Peyer's patch (tissue), 4 donors: ENCODE measurements at regions not wholly inside any gene's neighbourhood (a gene's known extent, or its start where the extent isn't known, plus 50 kb on each side); places are given as distances from the start of the nearest gene placed in this dataset.

ENCODE experiments used
- DNase-seq, 3 donors: peaks; one replicate each; pipeline ENCODE4 v3.0.0-alpha.2; 2017 to 2019
- H3K27ac ChIP-seq, 4 donors: fragments of 200-600 bp; sonication (generic); one replicate each; pipeline ENCODE4 v1.5.1; 2016 to 2019
- H3K27me3 ChIP-seq, 2 donors: fragments of 200-600 bp; sonication (generic); one replicate each; pipeline ENCODE4 v1.5.1; 2019
- H3K36me3 ChIP-seq, 3 donors: fragments of 200-600 bp; sonication (generic); one replicate each; pipeline ENCODE4 v1.5.1; 2016 to 2019
- H3K4me1 ChIP-seq, 4 donors: fragments of 200-600 bp; sonication (generic); one replicate each; pipeline ENCODE4 v1.5.1; 2016 to 2019
- H3K4me3 ChIP-seq, 4 donors: fragments of 200-600 bp; sonication (generic); 1 replicate in 3 of 4; 2 replicates in 1 of 4; pipeline ENCODE4 v1.5.1; 2016 to 2019; ENCODE audit warnings: mild to moderate bottlenecking in 1 of 4
- H3K9me3 ChIP-seq, 4 donors: fragments of 200-600 bp; sonication (generic); one replicate each; pipeline ENCODE4 v1.5.1; 2016 to 2019; ENCODE audit warnings: mild to moderate bottlenecking in 1 of 4
- CTCF ChIP-seq, 6 experiments: fragments of 450-650 bp in 4 of 6; fragments of 200-600 bp in 2 of 6; sonication (generic) in 1 of 6; IDR thresholded peaks; one replicate each; pipeline ENCODE4 v1.5.1; 2017 to 2019; ENCODE audit warnings: antibody characterized with exemption in 6 of 6, mild to moderate bottlenecking in 3 of 6, moderate library complexity in 1 of 6
- POLR2A ChIP-seq, 2 donors: fragments of 450-650 bp; IDR thresholded peaks; one replicate each; pipeline ENCODE4 v1.5.1; 2017; ENCODE audit warnings: antibody characterized with exemption in 2 of 2, mild to moderate bottlenecking in 2 of 2, moderate library complexity in 2 of 2

DNA sequence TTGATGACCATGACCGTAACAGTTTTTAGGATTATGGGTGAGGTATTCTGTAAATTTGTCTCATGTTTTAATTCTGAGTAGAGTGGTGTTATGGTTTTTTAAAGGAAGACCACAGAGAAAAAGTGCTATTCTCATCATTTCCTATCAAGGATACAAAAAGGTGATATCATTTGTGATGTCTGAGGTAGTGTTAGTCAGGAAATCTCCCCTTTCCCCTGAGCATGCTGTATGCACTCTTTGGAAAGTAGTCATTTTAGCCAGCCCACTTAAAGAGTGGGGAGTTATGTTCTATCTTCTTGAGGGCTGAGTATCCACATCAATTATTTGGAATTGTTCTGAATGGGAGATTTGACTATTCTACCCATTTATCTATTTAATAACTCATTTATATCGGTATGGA, 414.2 kb upstream of the SLC14A2 start:
- DNase-seq: no peak

GRCh38 chr18:45201489-45201888, 413.8 kb upstream of the SLC14A2 start:
- no peaks in the 10 kb centered on the region for H3K4me1 ChIP-seq

More for the DNA sequence above, 414.2 kb upstream of the SLC14A2 start:
- no peaks in the 10 kb centered on the region for H3K9me3 ChIP-seq
- H3K4me1 ChIP-seq: no peaks in the 10 kb centered on the region
- H3K27ac ChIP-seq: no peak overlapping the region
- H3K27me3 ChIP-seq: no peaks in the 10 kb centered on the region
- TF ChIP-seq CTCF (IDR thresholded peaks at IDR 0.05) (no peak), POLR2A (IDR thresholded peaks at IDR 0.05) (no peak)
- no peak overlapping the region for H3K4me3 ChIP-seq
- no peaks in the 10 kb centered on the region for H3K36me3 ChIP-seq

GRCh38 chr18:45202061-45202460, 413.2 kb upstream of the SLC14A2 start:
- DNase-seq: no peak
- TF ChIP-seq POLR2A (IDR thresholded peaks at IDR 0.05): no peak
- TF ChIP-seq CTCF (IDR thresholded peaks at IDR 0.05): no peak

More at GRCh38 chr18:45201489-45201888, 413.8 kb upstream of the SLC14A2 start:
- no peak for DNase-seq
- TF ChIP-seq POLR2A (IDR thresholded peaks at IDR 0.05): no peak
- no peak for TF ChIP-seq CTCF (IDR thresholded peaks at IDR 0.05)
- H3K9me3 ChIP-seq: no peaks in the 10 kb centered on the region
- H3K27me3 ChIP-seq: no peaks in the 10 kb centered on the region
- no peak overlapping the region for H3K4me3 ChIP-seq
- no peak overlapping the region for H3K27ac ChIP-seq
- H3K36me3 ChIP-seq: no peaks in the 10 kb centered on the region

GRCh38 chr18:45203677-45204076, 411.6 kb upstream of the SLC14A2 start:
- Histone ChIP-seq H3K9me3 (no peaks in the 10 kb centered on the region), H3K27me3 (no peaks in the 10 kb centered on the region), H3K4me1 (no peaks in the 10 kb centered on the region), H3K36me3 (no peaks in the 10 kb centered on the region), H3K27ac (no peak overlapping the region), H3K4me3 (no peak overlapping the region)
- no peak for DNase-seq
- TF ChIP-seq CTCF (IDR thresholded peaks at IDR 0.05): no peak
- TF ChIP-seq POLR2A (IDR thresholded peaks at IDR 0.05): no peak

More at GRCh38 chr18:45202061-45202460, 413.2 kb upstream of the SLC14A2 start:
- Histone ChIP-seq H3K27ac (no peak overlapping the region), H3K36me3 (no peaks in the 10 kb centered on the region), H3K4me1 (no peaks in the 10 kb centered on the region), H3K4me3 (no peak overlapping the region), H3K27me3 (no peaks in the 10 kb centered on the region), H3K9me3 (no peaks in the 10 kb centered on the region)

GRCh38 chr18:45207328-45207727, 407.9 kb upstream of the SLC14A2 start:
- no peak for DNase-seq

More at GRCh38 chr18:45207328-45207727, 407.9 kb upstream of the SLC14A2 start:
- Histone ChIP-seq H3K4me1 (no peaks in the 10 kb centered on the region), H3K27ac (no peak overlapping the region), H3K36me3 (no peaks in the 10 kb centered on the region), H3K4me3 (no peak overlapping the region), H3K27me3 (no peaks in the 10 kb centered on the region), H3K9me3 (no peaks in the 10 kb centered on the region)
- TF ChIP-seq CTCF (IDR thresholded peaks at IDR 0.05) (no peak), POLR2A (IDR thresholded peaks at IDR 0.05) (no peak)
